ENCODE measurements at regions not wholly inside any gene's neighbourhood (a gene's known extent, or its start where the extent isn't known, plus 50 kb on each side); places are given as distances from the start of the nearest gene placed in this dataset.

GRCh38 chr7:41147606-41148485 lies 555.0 kb downstream of the INHBA start:
- H3K4me1 ChIP-seq (ENCODE audit: control insufficient read depth, insufficient read depth, low read length): no peaks in the 10 kb centered on the region
- DNase-seq (ENCODE audit: low read depth, low spot score) (no peak), ATAC-seq (no peak), FAIRE-seq (no peak)
- POLR2A ChIA-PET: interaction anchor here (1.0 to 1.7 kb wide), 2 partner anchors 10 to 11 kb away, joined by 3 to 5 read pairs; no protein-coding TSS in a partner anchor
- TF ChIP-seq SMARCA5 (IDR thresholded peaks at IDR 0.05) (no peak), YBX1 (IDR thresholded peaks at IDR 0.05) (no peak), ZNF687 (IDR thresholded peaks at IDR 0.05) (no peak), IKZF2 (IDR thresholded peaks at IDR 0.05) (no peak), MYC (IDR thresholded peaks at IDR 0.05; ENCODE audit: insufficient read depth, insufficient read length, insufficient replicate concordance, low read length, severe bottlenecking) (no peak), SMAD5 (IDR thresholded peaks at IDR 0.05; ENCODE audit: low read depth) (no peak), EGR1 (IDR thresholded peaks at IDR 0.05; ENCODE audit: borderline replicate concordance in 1 of 2, low read depth in 2 of 2, low read length in 2 of 2) (no peak), HDGF (IDR thresholded peaks at IDR 0.05) (no peak), BACH1 (IDR thresholded peaks at IDR 0.05; ENCODE audit: borderline replicate concordance) (no peak), TCF7 (IDR thresholded peaks at IDR 0.05; ENCODE audit: borderline replicate concordance) (no peak), HDAC6 (IDR thresholded peaks at IDR 0.05; ENCODE audit: unreplicated experiment) (no peak), CREB1 (IDR thresholded peaks at IDR 0.05; ENCODE audit: low read depth) (no peak)
- H3K27ac ChIP-seq (ENCODE audit: control insufficient read depth, insufficient read depth): no peak overlapping the region
- no peak overlapping the region for H3K9ac ChIP-seq (ENCODE audit: control insufficient read depth, insufficient read depth, low read length)
- H3K9me3 ChIP-seq (replicated peaks; ENCODE audit: control insufficient read depth, insufficient read depth, low read length): no peaks in the 10 kb centered on the region
- RAD21 ChIA-PET (ENCODE audit: unreplicated experiment): interaction anchor here (1.0 kb wide), 1 partner anchor 10 kb away, joined by 3 read pairs; no protein-coding TSS in a partner anchor
- no peaks in the 10 kb centered on the region for H3K79me2 ChIP-seq (ENCODE audit: control insufficient read depth, insufficient read depth, low read length)
- no peak overlapping the region for H3K4me3 ChIP-seq
- CTCF ChIA-PET: interaction anchor here (0.5 to 0.7 kb wide), 2 partner anchors 83 to 144 kb away, joined by 3 to 4 read pairs; no protein-coding TSS in a partner anchor
- no TSS peak for BruUV-seq (replicated peaks)
- H4K20me1 ChIP-seq (ENCODE audit: control insufficient read depth, insufficient read depth): no peaks in the 10 kb centered on the region
- no peaks in the 10 kb centered on the region for H3K36me3 ChIP-seq (ENCODE audit: control insufficient read depth in 2 of 2, insufficient read depth in 2 of 2, low read length in 1 of 2)
- in situ Hi-C loops (cut with MboI) (no loop called here), intact Hi-C loops (cut with micrococcal nuclease; ENCODE audit: unreplicated experiment) (no loop called here)
- H3K27me3 ChIP-seq (replicated peaks in 1 of 2; ENCODE audit: control insufficient read depth in 2 of 2, insufficient read depth in 2 of 2, low read length in 1 of 2): no peaks in the 10 kb centered on the region
- SMC1A ChIA-PET (ENCODE audit: uncharacterized antibody, unreplicated experiment): interaction anchor here (0.7 to 3.6 kb wide), 6 partner anchors 10 to 296 kb away, joined by 3 to 17 read pairs (median 3); no protein-coding TSS in a partner anchor
- no peak overlapping the region for H2AFZ ChIP-seq (ENCODE audit: control insufficient read depth, low read depth, low read length)
- no peak overlapping the region for H3K4me2 ChIP-seq (ENCODE audit: control insufficient read depth, insufficient read depth)
- WGBS (ENCODE audit: insufficient coverage, insufficient replicate concordance, low lambda C conversion rate, missing lambda C conversion rate): 67% methylated on average over 3 of the region's 3 CpGs

All from GM12878 (cell line).